ENCODE measurements at regions not wholly inside any gene's neighbourhood (a gene's known extent, or its start where the extent isn't known, plus 50 kb on each side); places are given as distances from the start of the nearest gene placed in this dataset.

- TF ChIP-seq HDAC2 (IDR thresholded peaks at IDR 0.05), result no peak
- TF ChIP-seq CTCF (IDR thresholded peaks at IDR 0.05 in 2 of 3, conservative IDR thresholded peaks at IDR 0.05 in 1 of 3; ENCODE audit: insufficient read depth in 2 of 3, low read depth in 1 of 3, low read length in 3 of 3), result no peak
- TF ChIP-seq SIN3A (IDR thresholded peaks at IDR 0.05; ENCODE audit: borderline replicate concordance in 2 of 2, control insufficient read depth in 1 of 2, low read depth in 2 of 2, low read length in 2 of 2), result no peak
- TF ChIP-seq NR3C1 (CRISPR knock-in tag; IDR thresholded peaks at IDR 0.05), result no peak
- no peak for TF ChIP-seq MAFF (IDR thresholded peaks at IDR 0.05; ENCODE audit: low read length)
- no peak for TF ChIP-seq XRCC4 (IDR thresholded peaks at IDR 0.05; ENCODE audit: extremely low read depth, insufficient read depth, insufficient read length)
- TF ChIP-seq ZNF134 (CRISPR knock-in tag; conservative IDR thresholded peaks at IDR 0.05), result no peak
- no peak for TF ChIP-seq HMBOX1 (IDR thresholded peaks at IDR 0.05)
- no peak for TF ChIP-seq ZNF766 (CRISPR knock-in tag; conservative IDR thresholded peaks at IDR 0.05)
- no peak for TF ChIP-seq MAZ (CRISPR knock-in tag; conservative IDR thresholded peaks at IDR 0.05 in 1 of 2, IDR thresholded peaks at IDR 0.05 in 1 of 2)
- TF ChIP-seq RAD21 (CRISPR knock-in tag; conservative IDR thresholded peaks at IDR 0.05 in 1 of 2, IDR thresholded peaks at IDR 0.05 in 1 of 2), result no peak
- TF ChIP-seq U2AF2 (optimal IDR thresholded peaks at IDR 0.05; ENCODE audit: low read depth, low read length), result no peak
Observed at GRCh38 chr13:44732503-44733098, 156.5 kb upstream of the TSC22D1 start.
